Endothelial cell of umbilical vein (primary cell): ENCODE measurements at regions not wholly inside any gene's neighbourhood (a gene's known extent, or its start where the extent isn't known, plus 50 kb on each side); places are given as distances from the start of the nearest gene placed in this dataset.

Source experiments
- CTCF ChIP-seq, 2 donors: IDR thresholded peaks; 1 replicate in 1 of 2; 2 replicates in 1 of 2; pipeline ENCODE4 v1.5.1; 2011; ENCODE audit warnings: low read length in 2 of 2, mild to moderate bottlenecking in 2 of 2, moderate library complexity in 2 of 2, control low read depth in 1 of 2, inconsistent platforms in 1 of 2, low read depth in 1 of 2; ENCODE audit not compliant: insufficient read depth in 1 of 2; ENCODE audit errors: extremely low read depth in 1 of 2
- EZH2 ChIP-seq: IDR thresholded peaks from 2 replicates; pipeline ENCODE4 v1.6.1; 2012; ENCODE audit warnings: borderline replicate concordance, low read depth, mild to moderate bottlenecking, moderate library complexity, low read length, inconsistent platforms; ENCODE audit not compliant: severe bottlenecking
- GATA2 ChIP-seq: IDR thresholded peaks from 2 replicates; pipeline ENCODE4 v1.7.0; 2011; ENCODE audit warnings: low read depth, mild to moderate bottlenecking, moderate library complexity, mixed read lengths, low read length; ENCODE audit not compliant: insufficient read length, insufficient read depth
- MAX ChIP-seq: IDR thresholded peaks from 2 replicates; pipeline ENCODE4 v1.6.1; 2011; ENCODE audit not compliant: insufficient read depth, insufficient read length
- MYC ChIP-seq: IDR thresholded peaks from one replicate; pipeline ENCODE4 v1.6.1; 2011; ENCODE audit warnings: mild to moderate bottlenecking, low read depth, low read length
- POLR2A ChIP-seq: IDR thresholded peaks from 2 replicates; pipeline ENCODE4 v1.6.1; 2012; ENCODE audit warnings: low read depth, mild to moderate bottlenecking, control low read depth, low read length
- POLR2AphosphoS5 ChIP-seq: IDR thresholded peaks from 2 replicates; pipeline ENCODE4 v1.6.1; 2012; ENCODE audit warnings: low read depth, mild to moderate bottlenecking, control low read depth, low read length, moderate library complexity; ENCODE audit not compliant: insufficient read depth

DNA sequence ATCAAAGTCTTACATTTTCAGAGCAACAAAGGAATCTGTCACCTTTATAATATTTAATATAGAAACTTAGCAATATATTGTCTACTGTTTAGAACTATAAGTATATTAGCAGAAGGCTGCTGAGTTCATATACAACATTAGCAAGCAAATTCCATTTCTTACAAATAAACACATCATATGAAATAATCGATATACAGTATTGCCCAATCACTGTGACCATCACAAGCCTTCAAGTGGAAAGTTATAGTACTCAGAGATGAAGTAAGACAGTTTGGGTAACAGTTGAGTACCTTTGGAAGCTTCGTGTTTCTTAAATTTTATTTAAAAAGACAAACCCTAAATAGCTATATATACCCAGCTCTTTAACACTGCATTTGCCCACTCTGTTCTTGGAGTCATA, 135.2 kb upstream of the IRX1 start:
- TF ChIP-seq CTCF (IDR thresholded peaks at IDR 0.05; ENCODE audit: extremely low read depth in 1 of 2, insufficient read depth in 1 of 2, low read depth in 1 of 2, low read length in 2 of 2) (no peak), POLR2A (no peak), POLR2AphosphoS5 (no peak), MYC (no peak), GATA2 (no peak), MAX (no peak), EZH2 (no peak)
